Retina (tissue), 1 donor: ENCODE measurements at regions not wholly inside any gene's neighbourhood (a gene's known extent, or its start where the extent isn't known, plus 50 kb on each side); places are given as distances from the start of the nearest gene placed in this dataset.
"Not testable (repeated sequence)": the region's sequence is repeated elsewhere in the genome, so short reads cannot be mapped to it uniquely, and the experiment has no call there.

Experiments
- DNase-seq: peaks from one replicate; pipeline ENCODE4 v3.0.0-alpha.2; 2016

GRCh38 chrX:41005445-41005992 lies 79.7 kb upstream of the USP9X start:
- DNase-seq: no peak

DNA sequence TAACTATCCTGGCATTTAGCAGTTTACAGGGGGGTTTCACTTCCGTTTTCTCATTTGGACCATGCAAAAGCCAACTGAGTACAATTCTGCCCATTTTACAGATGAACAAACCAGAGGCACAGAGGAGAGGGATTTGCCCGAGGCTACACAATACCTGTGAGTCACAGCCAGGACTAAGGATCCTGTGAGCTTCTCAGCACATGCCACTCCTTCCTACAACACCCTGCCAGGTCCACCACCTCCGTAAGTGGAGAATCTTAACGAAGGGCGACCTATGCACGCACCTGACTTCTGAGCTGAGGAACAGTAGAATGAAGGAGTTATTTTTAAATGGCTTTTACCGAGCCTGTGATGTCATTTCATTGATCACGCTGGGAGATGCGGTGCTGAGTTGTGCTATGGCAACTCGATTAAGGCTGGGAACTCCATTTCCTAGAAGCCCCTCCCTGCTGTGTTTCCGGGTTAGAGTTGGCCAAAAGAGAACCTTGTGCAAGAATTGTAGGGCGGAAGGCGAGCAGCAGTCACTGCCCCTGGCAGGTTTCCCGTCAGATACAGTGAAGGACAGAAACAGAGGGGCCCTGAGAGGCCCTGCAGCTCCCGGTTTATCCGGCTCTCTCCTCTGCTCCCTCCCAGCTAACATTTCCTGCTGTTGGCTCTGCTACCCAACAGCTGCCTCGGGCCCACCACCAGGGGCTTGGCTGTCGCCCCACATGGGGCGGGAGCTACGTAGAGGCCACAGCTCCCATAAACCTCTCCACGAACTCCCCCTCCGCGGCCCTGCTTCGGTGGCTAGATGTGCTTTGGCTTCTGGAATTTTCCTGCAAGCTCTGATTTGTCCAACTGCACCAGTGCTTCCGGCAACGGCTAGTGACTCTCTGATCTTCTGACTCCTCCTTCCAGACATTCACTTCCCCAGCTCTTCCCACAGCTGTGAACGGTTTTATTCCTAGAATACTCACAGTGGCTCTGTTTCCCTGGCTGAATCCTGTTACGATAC lies 75.1 kb upstream of the USP9X start:
- peak; percentile 57 for DNase-seq

DNA sequence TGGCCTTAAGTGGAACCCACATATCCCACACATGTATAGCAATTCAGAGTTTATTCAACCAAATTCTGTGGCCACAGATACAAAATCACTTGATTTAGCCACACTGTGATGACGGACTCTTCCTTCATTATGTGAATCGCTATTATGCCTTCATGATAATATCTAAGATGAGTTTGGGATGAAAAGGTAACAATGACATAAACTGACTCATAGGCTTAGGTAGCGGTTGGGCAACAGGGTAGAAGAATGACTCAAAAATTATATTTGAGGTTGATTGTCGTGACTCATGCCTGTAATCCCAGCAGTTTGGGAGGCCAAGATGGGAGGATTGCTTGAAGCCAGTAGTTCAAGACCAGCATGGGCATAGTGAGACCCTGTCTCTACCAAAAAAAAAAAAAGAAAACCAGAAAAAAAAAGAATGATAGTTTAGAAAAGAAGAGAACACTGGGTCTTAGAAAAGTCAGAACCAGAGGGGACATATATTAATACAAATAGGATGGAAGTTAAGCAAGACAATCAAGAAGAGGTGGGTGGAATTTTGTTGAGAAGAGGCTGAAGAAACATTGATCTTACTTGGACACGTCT lies 70.4 kb upstream of the USP9X start:
- no peak for DNase-seq

DNA sequence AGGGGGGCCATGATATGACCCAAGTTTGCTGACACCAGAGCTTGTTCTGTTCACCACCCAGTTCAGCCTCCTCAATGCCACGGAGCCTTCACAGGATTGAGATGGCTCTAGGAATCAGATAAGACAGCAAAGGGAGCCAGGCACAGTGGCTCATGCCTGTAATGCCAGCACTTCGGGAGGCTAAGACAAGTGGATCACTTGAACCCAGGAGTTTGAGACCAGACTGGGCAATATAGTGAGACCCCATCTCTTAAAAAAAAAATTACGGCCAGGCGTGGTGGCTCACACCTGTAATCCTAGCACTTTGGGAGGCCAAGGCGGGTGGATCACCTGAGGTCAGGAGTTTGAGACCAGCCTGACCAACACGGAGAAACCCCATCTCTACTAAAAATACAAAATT lies 67.5 kb upstream of the USP9X start:
- DNase-seq: not testable (repeated sequence)

GRCh38 chrX:41018391-41019040 lies 66.7 kb upstream of the USP9X start:
- not testable (repeated sequence) for DNase-seq

DNA sequence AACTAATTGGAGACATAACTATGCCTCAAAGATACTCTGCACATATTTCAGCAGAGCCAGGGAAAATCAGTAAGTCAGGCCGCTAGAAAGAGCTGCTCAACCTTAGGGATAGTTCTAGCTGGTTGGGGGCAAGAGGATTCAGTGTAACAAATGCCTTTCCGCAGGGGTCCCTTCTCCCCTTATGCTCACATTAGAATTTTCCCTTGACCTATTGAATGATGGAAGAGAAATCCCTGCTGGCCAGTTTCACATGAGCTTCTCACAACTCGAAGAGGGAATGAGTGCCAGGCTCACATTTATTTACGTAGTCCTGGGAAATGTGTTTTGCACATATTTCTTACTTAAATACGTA lies 66.2 kb upstream of the USP9X start:
- no peak for DNase-seq

GRCh38 chrX:41022566-41022965 lies 62.7 kb upstream of the USP9X start:
- DNase-seq: no peak

- no peak for DNase-seq
Measured at GRCh38 chrX:41023098-41023497, 62.1 kb upstream of the USP9X start.

- not testable (repeated sequence) for DNase-seq
Measured at GRCh38 chrX:41024335-41024734, 60.9 kb upstream of the USP9X start.

DNA sequence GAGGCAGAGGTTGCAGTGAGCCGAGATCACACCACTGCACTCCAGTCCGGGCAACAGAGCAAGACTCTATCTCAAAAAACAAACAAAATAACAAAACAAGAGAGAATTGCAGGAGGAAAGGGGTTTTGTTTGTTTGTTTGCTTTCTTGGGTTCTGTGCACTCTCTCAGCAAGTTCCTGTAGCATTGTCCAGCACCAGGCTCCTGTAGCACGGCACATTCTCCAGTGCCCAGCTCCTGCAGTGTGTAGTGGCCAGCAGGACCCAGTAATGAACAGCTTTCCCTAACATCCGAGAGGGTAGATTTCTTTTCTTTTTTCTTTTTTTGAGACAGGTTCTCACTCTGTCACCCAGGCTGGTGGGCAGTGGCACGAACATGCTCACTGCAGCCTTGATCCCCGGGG lies 60.5 kb upstream of the USP9X start:
- no peak for DNase-seq

- DNase-seq: no peak
Measured at GRCh38 chrX:41025926-41026701, 59.1 kb upstream of the USP9X start.

GRCh38 chrX:41026702-41027078 lies 58.6 kb upstream of the USP9X start:
- no peak for DNase-seq

DNA sequence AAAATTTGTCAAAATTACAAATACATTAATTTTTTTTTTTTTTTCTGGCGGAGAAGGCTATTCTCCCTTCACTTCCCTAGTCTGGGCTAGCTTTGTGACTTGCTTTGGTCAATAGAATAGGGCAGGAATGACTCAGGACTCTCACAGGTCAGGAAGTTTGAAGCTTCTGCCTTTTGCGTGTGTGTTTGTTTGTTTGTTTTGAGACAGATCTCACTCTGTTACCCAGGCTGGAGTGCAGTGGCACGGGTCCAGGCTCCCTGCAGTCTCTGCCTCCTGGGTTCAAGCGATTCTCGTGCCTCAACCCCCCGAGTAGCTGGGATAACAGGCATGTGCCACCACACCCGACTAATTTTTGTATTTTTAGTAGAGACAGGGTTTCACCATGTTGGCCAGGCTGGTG lies 55.9 kb upstream of the USP9X start:
- no peak for DNase-seq

- DNase-seq: no peak
Measured at GRCh38 chrX:41031256-41031967, 53.8 kb upstream of the USP9X start.

DNA sequence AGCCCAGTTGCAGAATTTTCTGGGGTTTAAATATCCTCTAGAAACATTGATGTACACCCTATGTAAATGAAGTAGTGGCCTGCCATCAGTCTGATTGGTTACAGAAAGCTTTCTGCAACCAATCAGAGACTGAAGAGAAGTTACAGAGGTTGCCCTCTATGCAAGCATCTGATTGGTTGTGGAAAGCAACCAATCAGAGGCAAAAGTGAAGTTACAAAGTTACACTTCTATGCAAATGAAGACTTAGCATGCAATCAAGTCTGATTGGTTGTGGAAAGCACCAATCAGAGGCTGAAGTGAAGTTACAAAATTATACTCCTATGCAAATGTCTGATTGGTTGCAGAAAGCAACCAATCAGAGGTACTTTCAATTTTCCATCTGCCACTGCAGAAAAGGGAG lies 51.9 kb upstream of the USP9X start:
- DNase-seq: no peak

DNA sequence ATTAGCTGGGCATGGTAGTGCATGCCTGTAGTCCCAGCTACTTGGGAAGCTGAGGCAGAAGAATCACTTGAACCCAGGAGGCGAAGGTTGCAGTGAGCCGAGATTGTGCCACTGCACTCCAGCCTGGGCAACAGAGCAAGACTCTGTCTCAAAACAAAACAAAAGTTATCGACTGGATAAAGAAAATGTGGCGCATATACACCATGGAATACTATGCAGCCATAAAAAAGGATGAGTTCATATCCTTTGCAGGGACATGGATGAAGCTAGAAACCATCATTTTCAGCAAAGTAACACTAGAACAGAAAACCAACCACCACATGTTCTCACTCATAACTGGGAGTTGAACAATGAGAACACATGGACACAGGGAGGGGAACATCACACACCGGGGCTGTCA lies 50.3 kb upstream of the USP9X start:
- not testable (repeated sequence) for DNase-seq
